ENCODE measurements at regions not wholly inside any gene's neighbourhood (a gene's known extent, or its start where the extent isn't known, plus 50 kb on each side); places are given as distances from the start of the nearest gene placed in this dataset.

GRCh38 chr12:89831310-89832095 lies 122.9 kb upstream of the ATP2B1 start:
- no peak for DNase-seq (ENCODE audit: low read depth)
- no peak for TF ChIP-seq CTCF (IDR thresholded peaks at IDR 0.05; ENCODE audit: insufficient read depth, low read depth, low read length)
- no peak overlapping the region for H3K4me3 ChIP-seq (ENCODE audit: low read depth, low read length)

- no peak for DNase-seq (ENCODE audit: low read depth)
- no peak for TF ChIP-seq CTCF (IDR thresholded peaks at IDR 0.05; ENCODE audit: insufficient read depth, low read depth, low read length)
- no peak overlapping the region for H3K4me3 ChIP-seq (ENCODE audit: low read depth, low read length)
These were observed 120.9 kb upstream of the ATP2B1 start for GRCh38 chr12:89829434-89829975.

- DNase-seq (ENCODE audit: low read depth), result no peak
- H3K4me3 ChIP-seq (ENCODE audit: low read depth, low read length), result no peak overlapping the region
- TF ChIP-seq CTCF (IDR thresholded peaks at IDR 0.05; ENCODE audit: insufficient read depth, low read depth, low read length), result no peak
These were observed 119.9 kb upstream of the ATP2B1 start for GRCh38 chr12:89828575-89828974.

- DNase-seq (ENCODE audit: low read depth), result no peak
- TF ChIP-seq CTCF (IDR thresholded peaks at IDR 0.05; ENCODE audit: insufficient read depth, low read depth, low read length), result no peak
- no peak overlapping the region for H3K4me3 ChIP-seq (ENCODE audit: low read depth, low read length)
These were observed 119.0 kb upstream of the ATP2B1 start for GRCh38 chr12:89827592-89827991.

- TF ChIP-seq CTCF (IDR thresholded peaks at IDR 0.05; ENCODE audit: insufficient read depth, low read depth, low read length), result no peak
- no peak for DNase-seq (ENCODE audit: low read depth)
- no peak overlapping the region for H3K4me3 ChIP-seq (ENCODE audit: low read depth, low read length)
These were observed 117.8 kb upstream of the ATP2B1 start for GRCh38 chr12:89826468-89826867.

- no peak overlapping the region for H3K4me3 ChIP-seq (ENCODE audit: low read depth, low read length)
- DNase-seq (ENCODE audit: low read depth), result peak; percentile 54
- TF ChIP-seq CTCF (IDR thresholded peaks at IDR 0.05; ENCODE audit: insufficient read depth, low read depth, low read length), result no peak
These were observed 117.2 kb upstream of the ATP2B1 start for GRCh38 chr12:89825591-89826449.
